ENCODE measurements at regions not wholly inside any gene's neighbourhood (a gene's known extent, or its start where the extent isn't known, plus 50 kb on each side); places are given as distances from the start of the nearest gene placed in this dataset.

DNA sequence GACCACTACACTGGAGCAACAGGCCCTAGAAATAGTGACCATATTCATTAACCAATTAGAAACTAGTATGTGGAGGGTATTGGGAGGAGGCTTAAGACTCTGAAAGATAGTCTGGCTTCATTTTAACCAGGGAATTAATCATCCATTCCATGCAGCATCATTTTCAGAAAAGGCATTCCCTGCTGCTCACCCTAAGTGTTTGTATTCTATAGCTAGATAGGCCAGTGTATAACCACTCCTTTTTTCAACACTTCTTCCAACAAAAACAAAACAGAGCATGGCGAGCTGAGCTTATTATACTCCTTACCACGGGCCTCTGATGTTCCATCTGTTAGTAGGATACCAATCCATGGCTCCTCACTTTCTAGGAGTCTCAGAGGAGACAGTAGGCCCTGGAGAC lies 112.0 kb upstream of the PKDCC start:
- DNase-seq, result no peak
- TF ChIP-seq, protein P1, sequence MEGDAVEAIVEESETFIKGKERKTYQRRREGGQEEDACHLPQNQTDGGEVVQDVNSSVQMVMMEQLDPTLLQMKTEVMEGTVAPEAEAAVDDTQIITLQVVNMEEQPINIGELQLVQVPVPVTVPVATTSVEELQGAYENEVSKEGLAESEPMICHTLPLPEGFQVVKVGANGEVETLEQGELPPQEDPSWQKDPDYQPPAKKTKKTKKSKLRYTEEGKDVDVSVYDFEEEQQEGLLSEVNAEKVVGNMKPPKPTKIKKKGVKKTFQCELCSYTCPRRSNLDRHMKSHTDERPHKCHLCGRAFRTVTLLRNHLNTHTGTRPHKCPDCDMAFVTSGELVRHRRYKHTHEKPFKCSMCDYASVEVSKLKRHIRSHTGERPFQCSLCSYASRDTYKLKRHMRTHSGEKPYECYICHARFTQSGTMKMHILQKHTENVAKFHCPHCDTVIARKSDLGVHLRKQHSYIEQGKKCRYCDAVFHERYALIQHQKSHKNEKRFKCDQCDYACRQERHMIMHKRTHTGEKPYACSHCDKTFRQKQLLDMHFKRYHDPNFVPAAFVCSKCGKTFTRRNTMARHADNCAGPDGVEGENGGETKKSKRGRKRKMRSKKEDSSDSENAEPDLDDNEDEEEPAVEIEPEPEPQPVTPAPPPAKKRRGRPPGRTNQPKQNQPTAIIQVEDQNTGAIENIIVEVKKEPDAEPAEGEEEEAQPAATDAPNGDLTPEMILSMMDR (IDR thresholded peaks at IDR 0.05), result no peak
- Histone ChIP-seq H3K4me2 (replicated peaks; ENCODE audit: extremely low read depth, low read length, poor library complexity, severe bottlenecking) (no peak overlapping the region), H3K4me1 (ENCODE audit: control insufficient read depth in 1 of 2, insufficient read depth in 2 of 2, low read length in 2 of 2) (no peaks in the 10 kb centered on the region), H3K27ac (ENCODE audit: low read depth in 1 of 2, low read length in 2 of 2) (no peak overlapping the region), H3K4me3 (replicated peaks in 1 of 3; ENCODE audit: low read depth in 2 of 3, low read length in 3 of 3) (no peak overlapping the region), H3K27me3 (ENCODE audit: control insufficient read depth in 2 of 2, insufficient read depth in 2 of 2, low read length in 2 of 2) (no peaks in the 10 kb centered on the region), H4K20me1 (ENCODE audit: insufficient read depth, low read length) (no peaks in the 10 kb centered on the region), H3K9ac (ENCODE audit: insufficient read depth, low read length, poor library complexity, severe bottlenecking) (no peak overlapping the region), H2AFZ (ENCODE audit: insufficient read depth, low read depth, low read length, poor library complexity, severe bottlenecking) (no peak overlapping the region), H3K9me3 (replicated peaks in 1 of 2; ENCODE audit: control insufficient read depth in 1 of 2, insufficient read depth in 1 of 2, low read length in 2 of 2) (no peaks in the 10 kb centered on the region), H3K79me2 (ENCODE audit: insufficient read depth, low read length) (no peaks in the 10 kb centered on the region), H3K36me3 (replicated peaks in 1 of 2; ENCODE audit: control insufficient read depth in 1 of 2, insufficient read depth in 2 of 2, low read length in 2 of 2) (no peaks in the 10 kb centered on the region)
- no peak overlapping the region for H3K27ac Mint-ChIP-seq
- no CpG with 5 or more reads among the region's 2 CpGs for WGBS (ENCODE audit: insufficient coverage)
- peaks cover 2 to 3% (median 2%) of the 10 kb centered on the region in 3 donors for H3K27me3 Mint-ChIP-seq (ENCODE audit: low read depth in 3 of 3)
- H3K4me1 Mint-ChIP-seq, result peaks cover 3% of the 10 kb centered on the region
- H3K4me3 Mint-ChIP-seq, result no peak overlapping the region
- intact Hi-C loops (cut with micrococcal nuclease), result no loop called here
- H3K36me3 Mint-ChIP-seq, result no peaks in the 10 kb centered on the region
- H3K9me3 Mint-ChIP-seq, result no peaks in the 10 kb centered on the region

- H3K9ac ChIP-seq (ENCODE audit: insufficient read depth, low read length, poor library complexity, severe bottlenecking), result no peak overlapping the region
These were observed 110.9 kb upstream of the PKDCC start for GRCh38 chr2:41936771-41937463.

More at GRCh38 chr2:41936771-41937463, 110.9 kb upstream of the PKDCC start:
- H3K9me3 Mint-ChIP-seq, result peaks cover 0 to 2% (median 0%) of the 10 kb centered on the region in 7 donors
- Histone ChIP-seq H3K4me3 (replicated peaks in 1 of 3; ENCODE audit: low read depth in 2 of 3, low read length in 3 of 3) (no peak overlapping the region), H3K4me1 (ENCODE audit: control insufficient read depth in 1 of 2, insufficient read depth in 2 of 2, low read length in 2 of 2) (no peaks in the 10 kb centered on the region), H3K27me3 (ENCODE audit: control insufficient read depth in 2 of 2, insufficient read depth in 2 of 2, low read length in 2 of 2) (no peaks in the 10 kb centered on the region), H3K36me3 (replicated peaks in 1 of 2; ENCODE audit: control insufficient read depth in 1 of 2, insufficient read depth in 2 of 2, low read length in 2 of 2) (no peaks in the 10 kb centered on the region), H2AFZ (ENCODE audit: insufficient read depth, low read depth, low read length, poor library complexity, severe bottlenecking) (no peak overlapping the region), H3K79me2 (ENCODE audit: insufficient read depth, low read length) (no peaks in the 10 kb centered on the region), H3K9me3 (replicated peaks in 1 of 2; ENCODE audit: control insufficient read depth in 1 of 2, insufficient read depth in 1 of 2, low read length in 2 of 2) (no peaks in the 10 kb centered on the region), H4K20me1 (ENCODE audit: insufficient read depth, low read length) (no peaks in the 10 kb centered on the region), H3K27ac (ENCODE audit: low read depth in 1 of 2, low read length in 2 of 2) (no peak overlapping the region), H3K4me2 (replicated peaks; ENCODE audit: extremely low read depth, low read length, poor library complexity, severe bottlenecking) (no peak overlapping the region)
- no peak overlapping the region for H3K4me3 Mint-ChIP-seq
- H3K27ac Mint-ChIP-seq, result no peak overlapping the region
- WGBS (ENCODE audit: insufficient coverage), result 100% methylated on average over 3 of the region's 7 CpGs
- TF ChIP-seq, protein P1 (IDR thresholded peaks at IDR 0.05), result no peak
- H3K4me1 Mint-ChIP-seq, result peaks cover 3% of the 10 kb centered on the region
- peaks cover 2 to 3% (median 2%) of the 10 kb centered on the region in 3 donors for H3K27me3 Mint-ChIP-seq (ENCODE audit: low read depth in 3 of 3)
- H3K36me3 Mint-ChIP-seq, result no peaks in the 10 kb centered on the region
- intact Hi-C loops (cut with micrococcal nuclease), result no loop called here
- DNase-seq, result no peak
